Loucy (cell line): ENCODE measurements at regions not wholly inside any gene's neighbourhood (a gene's known extent, or its start where the extent isn't known, plus 50 kb on each side); places are given as distances from the start of the nearest gene placed in this dataset.

Experiments used
- H2AFZ ChIP-seq: fragments of 200-600 bp; sonication (generic); 2 replicates; pipeline ENCODE4 v1.6.0; 2016; ENCODE audit warnings: antibody characterized with exemption, mild to moderate bottlenecking, low read length, moderate library complexity
- H3F3A ChIP-seq: fragments of 200-600 bp; 2 replicates; pipeline ENCODE4 v1.6.0; 2016; ENCODE audit warnings: antibody characterized with exemption, low read depth, mild to moderate bottlenecking
- H3K27me3 ChIP-seq: fragments of 200-600 bp; sonication (generic); 2 replicates; pipeline ENCODE4 v1.6.1; 2014; ENCODE audit warnings: low read length, mild to moderate bottlenecking; ENCODE audit not compliant: insufficient read depth, poor library complexity, severe bottlenecking
- H3K36me3 ChIP-seq: fragments of 200-600 bp; sonication (generic); 2 replicates; pipeline ENCODE4 v1.6.1; 2016; ENCODE audit warnings: low read length; ENCODE audit not compliant: insufficient read depth
- H3K4me1 ChIP-seq: fragments of 200-600 bp; sonication (generic); 2 replicates; pipeline ENCODE4 v1.5.1; 2014; ENCODE audit warnings: low read length, mild to moderate bottlenecking; ENCODE audit not compliant: insufficient read depth, poor library complexity, severe bottlenecking
- H3K4me2 ChIP-seq: fragments of 200-600 bp; sonication (generic); 2 replicates; pipeline ENCODE4 v1.6.0; 2014; ENCODE audit warnings: antibody characterized with exemption, low read length, low read depth, mild to moderate bottlenecking; ENCODE audit not compliant: poor library complexity, severe bottlenecking
- H3K4me3 ChIP-seq: fragments of 200-600 bp; sonication (generic); 2 replicates; pipeline ENCODE4 v1.5.1; 2014; ENCODE audit warnings: low read length, mild to moderate bottlenecking, mixed read lengths; ENCODE audit not compliant: poor library complexity, severe bottlenecking
- H3K79me2 ChIP-seq: fragments of 200-600 bp; sonication (generic); 2 replicates; pipeline ENCODE4 v1.6.1; 2014; ENCODE audit warnings: low read length; ENCODE audit not compliant: insufficient read depth
- H3K9ac ChIP-seq: fragments of 200-600 bp; sonication (generic); 2 replicates; pipeline ENCODE4 v1.6.0; 2014; ENCODE audit warnings: mild to moderate bottlenecking, low read depth, low read length, moderate library complexity; ENCODE audit not compliant: poor library complexity, severe bottlenecking
- H3K9me2 ChIP-seq: fragments of 200-600 bp; sonication (generic); replicated peaks from 2 replicates; pipeline ENCODE4 v1.6.1; 2016; ENCODE audit warnings: low read depth, low read length, mixed read lengths
- H3K9me3 ChIP-seq: fragments of 200-600 bp; sonication (generic); 2 replicates; pipeline ENCODE4 v1.6.1; 2014; ENCODE audit warnings: mild to moderate bottlenecking, antibody characterized with exemption, low read length, low read depth; ENCODE audit not compliant: insufficient read depth
- H4K20me1 ChIP-seq: fragments of 200-600 bp; sonication (generic); 2 replicates; pipeline ENCODE4 v1.6.0; 2014; ENCODE audit warnings: antibody characterized with exemption, low read length, mild to moderate bottlenecking; ENCODE audit not compliant: insufficient read depth, poor library complexity, severe bottlenecking
- CTCF ChIP-seq: fragments of 200-600 bp; sonication (generic); conservative IDR thresholded peaks from 2 replicates; pipeline ENCODE4 v1.5.1; 2014; ENCODE audit warnings: mild to moderate bottlenecking, antibody characterized with exemption, low read length
- EZH2phosphoT487 ChIP-seq: fragments of 200-600 bp; IDR thresholded peaks from 2 replicates; pipeline ENCODE4 v1.6.1; 2018; ENCODE audit warnings: antibody characterized with exemption, mild to moderate bottlenecking, moderate library complexity, borderline replicate concordance

GRCh38 chr10:75302029-75302428, 66.3 kb upstream of the COMTD1 start:
- Histone ChIP-seq H3K4me3 (no peak overlapping the region), H4K20me1 (no peaks in the 10 kb centered on the region)
- TF ChIP-seq EZH2phosphoT487 (no peak), CTCF (no peak)

GRCh38 chr10:75297021-75297599, 61.4 kb upstream of the COMTD1 start:
- Histone ChIP-seq H3K36me3 (no peaks in the 10 kb centered on the region), H3K4me2 (peak overlapping the region; percentile 2), H4K20me1 (no peaks in the 10 kb centered on the region), H3K27me3 (no peaks in the 10 kb centered on the region), H3K9ac (no peak overlapping the region), H3F3A (no peaks in the 10 kb centered on the region), H3K79me2 (no peaks in the 10 kb centered on the region), H2AFZ (peak overlapping the region; percentile 77), H3K9me3 (0 out of 2 replicates have a peak, but pooled peaks cover 5% of the 10 kb centered on the region), H3K4me1 (peaks cover 23% of the 10 kb centered on the region), H3K4me3 (no peak overlapping the region), H3K9me2 (no peaks in the 10 kb centered on the region)
- no peak for TF ChIP-seq CTCF
- no peak for TF ChIP-seq EZH2phosphoT487

More at GRCh38 chr10:75302029-75302428, 66.3 kb upstream of the COMTD1 start:
- Histone ChIP-seq H3K36me3 (no peaks in the 10 kb centered on the region), H3K4me1 (peaks cover 5% of the 10 kb centered on the region), H2AFZ (no peak overlapping the region), H3K4me2 (no peak overlapping the region), H3K9me2 (no peaks in the 10 kb centered on the region), H3K9me3 (0 out of 2 replicates have a peak, but pooled peaks cover 7% of the 10 kb centered on the region), H3K27me3 (no peaks in the 10 kb centered on the region), H3K79me2 (no peaks in the 10 kb centered on the region), H3F3A (no peaks in the 10 kb centered on the region), H3K9ac (no peak overlapping the region)

- no peak for TF ChIP-seq CTCF
- no peak for TF ChIP-seq EZH2phosphoT487
- H2AFZ ChIP-seq, result peak overlapping the region; percentile 98; the same call in 1 of the 2 replicates
These were observed 60.2 kb upstream of the COMTD1 start for GRCh38 chr10:75295868-75296441.

More at GRCh38 chr10:75295868-75296441, 60.2 kb upstream of the COMTD1 start:
- Histone ChIP-seq H3K9me3 (no peaks in the 10 kb centered on the region), H3F3A (no peaks in the 10 kb centered on the region), H3K9ac (peak overlapping the region; percentile 76), H3K36me3 (no peaks in the 10 kb centered on the region), H4K20me1 (no peaks in the 10 kb centered on the region), H3K27me3 (no peaks in the 10 kb centered on the region), H3K4me2 (peak overlapping the region; percentile 82), H3K4me1 (peaks cover 23% of the 10 kb centered on the region), H3K9me2 (no peaks in the 10 kb centered on the region), H3K4me3 (peak overlapping the region; percentile 79), H3K79me2 (no peaks in the 10 kb centered on the region)
